ENCODE measurements at regions not wholly inside any gene's neighbourhood (a gene's known extent, or its start where the extent isn't known, plus 50 kb on each side); places are given as distances from the start of the nearest gene placed in this dataset.

GRCh38 chrX:80879916-80880315 is 70.2 kb upstream of the BRWD3 start:
- ChIA-PET CTCF (no interaction called here), POLR2A (no interaction called here), RAD21 (ENCODE audit: low non-redundant PET in 1 of 2, low total read pairs in 2 of 2, uncharacterized antibody in 2 of 2, unreplicated experiment in 2 of 2) (no interaction called here)
- BruUV-seq (replicated peaks) = no TSS peak
- no peaks in the 10 kb centered on the region for H3K9me2 ChIP-seq (ENCODE audit: insufficient read depth)
- DNase-seq (ENCODE audit: low read depth, low spot score) = no peak
- no peak overlapping the region for H3K27ac ChIP-seq (ENCODE audit: low read depth, low read length)
- no peak for TF ChIP-seq EGR1 (IDR thresholded peaks at IDR 0.05; ENCODE audit: low read depth)
- no peak for TF ChIP-seq ZFX (IDR thresholded peaks at IDR 0.05)
- TF ChIP-seq, protein P1, sequence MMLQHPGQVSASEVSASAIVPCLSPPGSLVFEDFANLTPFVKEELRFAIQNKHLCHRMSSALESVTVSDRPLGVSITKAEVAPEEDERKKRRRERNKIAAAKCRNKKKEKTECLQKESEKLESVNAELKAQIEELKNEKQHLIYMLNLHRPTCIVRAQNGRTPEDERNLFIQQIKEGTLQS (IDR thresholded peaks at IDR 0.05) = no peak
- no peak for TF ChIP-seq ELF1 (IDR thresholded peaks at IDR 0.05; ENCODE audit: borderline replicate concordance, low read depth)
- no peak for TF ChIP-seq TCF7L2 (IDR thresholded peaks at IDR 0.05; ENCODE audit: borderline replicate concordance, extremely low read depth, insufficient read depth, insufficient read length)
- TF ChIP-seq SIN3A (IDR thresholded peaks at IDR 0.05; ENCODE audit: low read depth) = no peak
- H3K36me3 ChIP-seq (ENCODE audit: control insufficient read depth in 1 of 2, insufficient read depth in 2 of 2, low read length in 2 of 2) = no peaks in the 10 kb centered on the region
- ATAC-seq = no peak
- no peaks in the 10 kb centered on the region for H3K9me3 ChIP-seq (ENCODE audit: control insufficient read depth in 1 of 2, insufficient read depth in 1 of 2, low read depth in 1 of 2, low read length in 2 of 2)
- intact Hi-C loops (cut with micrococcal nuclease) = loop anchor here (5.0 to 10.0 kb wide), 3 partner anchors 245 to 497 kb away; no protein-coding TSS in a partner anchor
- no peaks in the 10 kb centered on the region for H3K4me1 ChIP-seq (ENCODE audit: control insufficient read depth in 1 of 2, insufficient read depth in 2 of 2, low read length in 2 of 2)
- no peaks in the 10 kb centered on the region for H3K79me2 ChIP-seq (ENCODE audit: insufficient read depth, low read length)
- H3K4me2 ChIP-seq (ENCODE audit: low read length) = no peak overlapping the region
- H3K27me3 ChIP-seq (ENCODE audit: insufficient read depth, low read length) = no peaks in the 10 kb centered on the region
- H3K9ac ChIP-seq (ENCODE audit: low read length) = no peak overlapping the region
- H4K20me1 ChIP-seq (ENCODE audit: insufficient read depth) = no peaks in the 10 kb centered on the region; the same call in 1 of the 2 replicates
- H2AFZ ChIP-seq (ENCODE audit: low read depth, low read length, poor library complexity, severe bottlenecking) = no peak overlapping the region
- H3K4me3 ChIP-seq (replicated peaks in 1 of 2; ENCODE audit: low read depth in 1 of 2, low read length in 2 of 2) = no peak overlapping the region

- no peak overlapping the region for H3K4me2 ChIP-seq (ENCODE audit: low read length)
- ChIA-PET RAD21 (ENCODE audit: low non-redundant PET in 1 of 2, low total read pairs in 2 of 2, uncharacterized antibody in 2 of 2, unreplicated experiment in 2 of 2) (no interaction called here), CTCF (no interaction called here), POLR2A (no interaction called here)
- H3K4me3 ChIP-seq (replicated peaks in 1 of 2; ENCODE audit: low read depth in 1 of 2, low read length in 2 of 2) = no peak overlapping the region
- H3K4me1 ChIP-seq (ENCODE audit: control insufficient read depth in 1 of 2, insufficient read depth in 2 of 2, low read length in 2 of 2) = no peaks in the 10 kb centered on the region
- no peaks in the 10 kb centered on the region for H3K36me3 ChIP-seq (ENCODE audit: control insufficient read depth in 1 of 2, insufficient read depth in 2 of 2, low read length in 2 of 2)
- H3K9me3 ChIP-seq (ENCODE audit: control insufficient read depth in 1 of 2, insufficient read depth in 1 of 2, low read depth in 1 of 2, low read length in 2 of 2) = no peaks in the 10 kb centered on the region
- ATAC-seq = no peak
- H3K27ac ChIP-seq (ENCODE audit: low read depth, low read length) = no peak overlapping the region
- no peaks in the 10 kb centered on the region; the same call in 1 of the 2 replicates for H4K20me1 ChIP-seq (ENCODE audit: insufficient read depth)
- no peaks in the 10 kb centered on the region for H3K9me2 ChIP-seq (ENCODE audit: insufficient read depth)
- no peak overlapping the region for H2AFZ ChIP-seq (ENCODE audit: low read depth, low read length, poor library complexity, severe bottlenecking)
- intact Hi-C loops (cut with micrococcal nuclease) = loop anchor here (5.0 to 10.0 kb wide), 3 partner anchors 246 to 498 kb away; no protein-coding TSS in a partner anchor
- no peaks in the 10 kb centered on the region for H3K79me2 ChIP-seq (ENCODE audit: insufficient read depth, low read length)
- no peak for TF ChIP-seq SIN3A (IDR thresholded peaks at IDR 0.05; ENCODE audit: low read depth)
- no peak for TF ChIP-seq CBX3 (IDR thresholded peaks at IDR 0.05; ENCODE audit: low read depth)
- no peak for TF ChIP-seq POLR2A (IDR thresholded peaks at IDR 0.05; ENCODE audit: borderline replicate concordance, extremely low read depth, insufficient read depth, insufficient read length)
- TF ChIP-seq TCF7L2 (IDR thresholded peaks at IDR 0.05; ENCODE audit: borderline replicate concordance, extremely low read depth, insufficient read depth, insufficient read length) = no peak
- no peak for TF ChIP-seq YY1 (IDR thresholded peaks at IDR 0.05; ENCODE audit: extremely low read depth, insufficient replicate concordance, low read depth, low read length)
- TF ChIP-seq ZFX (IDR thresholded peaks at IDR 0.05) = no peak
- TF ChIP-seq MAX (IDR thresholded peaks at IDR 0.05) = no peak
- no peak for TF ChIP-seq SP1 (IDR thresholded peaks at IDR 0.05; ENCODE audit: low read depth)
- TF ChIP-seq SRF (IDR thresholded peaks at IDR 0.05; ENCODE audit: low read depth) = no peak
- TF ChIP-seq, protein P1 (IDR thresholded peaks at IDR 0.05) = no peak
- TF ChIP-seq ZBTB33 (IDR thresholded peaks at IDR 0.05; ENCODE audit: extremely low read depth, insufficient replicate concordance, low read length) = no peak
- no peak for TF ChIP-seq ELF1 (IDR thresholded peaks at IDR 0.05; ENCODE audit: borderline replicate concordance, low read depth)
- TF ChIP-seq RAD21 (IDR thresholded peaks at IDR 0.05; ENCODE audit: low read depth) = no peak
- no peak for TF ChIP-seq CTCF (IDR thresholded peaks at IDR 0.05 in 2 of 3, conservative IDR thresholded peaks at IDR 0.05 in 1 of 3; ENCODE audit: borderline replicate concordance in 1 of 3, insufficient read depth in 1 of 3, low read depth in 2 of 3, low read length in 2 of 3)
- TF ChIP-seq EGR1 (IDR thresholded peaks at IDR 0.05; ENCODE audit: low read depth) = no peak
- no peak for TF ChIP-seq POLR2AphosphoS5 (IDR thresholded peaks at IDR 0.05; ENCODE audit: low read depth, low read length)
- no peak for DNase-seq (ENCODE audit: low read depth, low spot score)
- H3K27me3 ChIP-seq (ENCODE audit: insufficient read depth, low read length) = no peaks in the 10 kb centered on the region
- no peak overlapping the region for H3K9ac ChIP-seq (ENCODE audit: low read length)
- no TSS peak for BruUV-seq (replicated peaks)
These were observed 69.5 kb upstream of the BRWD3 start for GRCh38 chrX:80879143-80879542.

All from HCT116 (cell line).